ENCODE measurements at regions not wholly inside any gene's neighbourhood (a gene's known extent, or its start where the extent isn't known, plus 50 kb on each side); places are given as distances from the start of the nearest gene placed in this dataset.
"Not testable (repeated sequence)": the region's sequence is repeated elsewhere in the genome, so short reads cannot be mapped to it uniquely, and the experiment has no call there.

DNA sequence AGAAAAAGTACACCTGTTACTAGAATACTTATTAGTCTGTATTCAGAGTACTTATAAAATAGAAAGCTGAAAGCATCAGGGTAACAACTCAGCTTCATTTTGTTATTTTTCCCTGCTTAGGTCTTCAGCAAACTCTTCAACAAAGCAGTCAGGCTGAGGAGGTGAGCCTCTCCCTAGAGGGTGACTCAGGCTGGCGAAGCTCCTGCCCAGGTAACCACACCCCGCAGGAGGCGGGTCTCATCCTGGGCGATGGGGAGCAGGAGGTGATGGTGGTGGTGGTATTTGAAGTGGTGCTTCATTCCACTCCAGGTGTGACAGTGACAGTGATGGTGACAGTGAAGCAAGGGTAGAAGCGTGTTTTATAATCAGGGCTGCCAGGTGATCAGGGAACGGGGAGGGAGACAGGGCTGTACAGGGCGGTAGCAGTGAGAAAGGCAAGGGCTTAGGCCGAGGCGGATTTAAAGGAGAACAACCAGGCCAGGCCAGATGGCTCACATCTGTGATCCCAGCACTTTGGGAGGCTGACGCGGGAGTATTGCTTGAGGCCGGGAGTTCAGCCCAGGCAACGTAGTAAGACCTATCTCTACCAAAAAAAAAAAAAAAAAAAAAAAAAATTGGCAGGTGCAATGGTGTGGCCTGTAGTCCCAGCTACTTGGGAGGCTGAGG is 127.1 kb downstream of the SOCS6 start:
- no peak for DNase-seq

DNA sequence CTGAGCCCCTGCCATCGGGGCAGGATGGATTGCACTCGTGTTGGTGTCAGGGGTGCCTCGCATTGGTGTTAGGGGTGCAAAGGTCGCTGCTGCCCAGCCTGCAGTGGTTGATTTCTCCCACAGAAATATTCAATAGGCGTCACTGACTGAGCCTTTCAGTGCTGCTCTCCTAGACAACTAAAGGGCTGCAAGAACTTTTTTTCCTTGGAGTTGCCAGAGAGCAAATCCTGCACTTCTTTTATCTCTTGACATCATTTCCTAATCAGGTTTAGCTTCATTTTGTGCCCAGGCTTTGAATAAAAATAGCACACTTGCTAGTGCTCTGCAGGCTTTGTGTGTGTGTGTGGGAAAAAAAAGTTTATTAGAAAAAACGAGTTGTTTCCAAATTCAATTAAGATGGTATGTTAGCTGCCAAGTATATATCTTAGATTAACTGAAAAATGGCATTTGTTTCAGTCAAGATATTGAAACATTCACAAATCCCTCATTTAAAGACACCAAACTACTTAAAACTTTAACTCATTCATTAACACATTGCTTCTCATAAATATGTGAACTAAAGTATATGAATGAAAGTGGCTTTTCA is 125.6 kb downstream of the SOCS6 start:
- no peak for DNase-seq

DNA sequence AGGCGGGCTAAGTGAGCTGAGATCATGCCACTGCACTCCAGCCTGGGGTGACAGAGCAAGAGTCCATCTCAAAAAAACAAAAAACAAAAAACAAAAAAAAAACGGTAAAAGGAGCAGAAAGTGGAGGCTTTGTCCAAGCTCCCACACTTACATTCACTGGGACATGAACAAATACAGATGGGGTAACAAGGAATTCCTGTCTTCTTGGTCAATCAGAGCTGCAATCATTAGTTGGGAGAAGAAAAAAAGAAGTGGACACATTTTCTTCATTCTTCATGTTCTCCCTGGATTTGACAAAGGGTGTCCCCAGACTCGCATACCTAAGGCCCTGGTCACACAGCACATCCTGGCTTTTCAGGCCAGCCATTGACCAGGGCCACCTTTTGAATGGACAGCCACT is 124.6 kb downstream of the SOCS6 start:
- no peak for DNase-seq

DNA sequence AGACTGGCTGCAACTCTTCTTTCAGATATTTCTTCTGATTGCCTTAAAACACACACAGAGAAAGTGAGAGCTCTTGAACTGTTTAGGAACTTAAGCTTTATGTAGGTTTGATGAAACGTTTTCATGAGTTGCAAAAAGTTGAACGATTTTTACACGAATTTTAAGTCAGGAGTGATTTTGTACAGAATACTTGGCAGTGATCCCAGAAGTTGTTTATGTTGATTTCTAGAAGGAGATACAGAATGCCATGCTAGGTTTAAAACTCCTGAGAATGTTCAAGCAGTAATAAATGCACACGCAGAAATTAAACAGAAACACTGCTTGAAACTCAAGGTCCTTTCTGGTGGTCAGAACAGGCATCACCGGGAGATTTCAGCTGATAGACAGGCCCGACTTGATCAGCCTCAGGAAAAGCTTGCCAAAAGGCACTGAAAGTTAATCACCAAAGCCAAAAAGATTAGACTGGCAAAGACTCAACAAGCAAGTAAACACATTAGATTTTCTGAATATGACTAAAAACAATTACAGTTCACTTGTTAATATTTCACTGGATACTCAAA is 123.1 kb downstream of the SOCS6 start:
- DNase-seq = no peak

DNA sequence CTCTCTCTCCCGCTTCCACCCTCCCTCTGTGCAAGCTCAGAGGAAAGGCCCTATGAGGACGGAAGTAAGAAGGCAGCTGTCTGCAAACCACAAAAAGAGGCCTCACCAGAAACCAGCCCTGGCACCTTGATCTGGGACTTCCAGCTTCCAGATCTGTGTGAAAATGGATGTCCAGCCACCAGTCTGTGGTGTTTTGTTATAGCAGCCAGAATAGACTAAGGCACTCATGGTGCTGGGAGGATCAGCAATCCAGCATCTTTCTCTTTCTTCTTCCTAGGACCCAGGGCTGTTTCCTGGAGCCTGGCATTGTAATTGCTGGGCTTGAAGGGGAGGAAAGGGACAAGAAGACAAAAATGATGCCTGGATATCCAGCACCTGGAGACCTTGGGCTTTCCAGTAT is 122.5 kb downstream of the SOCS6 start:
- DNase-seq = no peak

DNA sequence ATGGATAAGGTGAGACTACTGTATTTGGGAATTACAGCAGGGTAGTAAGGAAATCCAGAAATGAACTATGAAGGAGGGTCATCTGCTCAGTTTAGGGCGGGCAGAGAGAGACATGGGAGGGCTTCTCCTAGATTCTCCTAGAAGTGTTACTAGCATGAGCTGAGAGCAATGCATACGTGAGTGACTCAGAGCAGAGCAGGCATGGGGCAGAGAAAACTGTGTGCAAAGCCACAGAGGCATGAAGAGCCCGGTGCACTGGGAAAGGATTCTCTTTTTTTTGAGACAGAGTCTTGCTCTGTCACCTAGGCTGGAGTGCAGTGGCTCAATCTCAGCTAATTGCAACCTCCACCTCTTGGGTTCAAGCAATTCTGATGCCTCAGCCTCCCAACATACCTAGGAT is 116.2 kb downstream of the SOCS6 start:
- no peak for DNase-seq

DNA sequence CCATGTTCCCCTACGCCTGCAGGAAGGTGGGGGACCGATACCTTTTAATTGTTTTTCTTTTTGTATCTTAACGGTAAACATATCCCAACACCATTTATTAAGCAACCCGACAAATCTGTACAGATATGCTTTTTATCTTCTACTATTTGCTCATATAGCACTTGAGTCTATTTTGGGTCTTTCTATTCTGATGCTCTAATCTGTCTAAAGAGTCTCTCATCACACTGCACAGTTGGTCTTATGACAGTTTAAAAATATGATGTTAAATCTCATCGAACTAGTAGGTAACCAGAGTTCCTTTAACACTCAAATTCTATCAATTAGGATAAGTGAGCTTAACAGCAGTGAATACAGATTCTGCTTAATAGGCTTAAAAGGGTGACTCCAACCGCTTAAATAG is 111.6 kb downstream of the SOCS6 start:
- no peak for DNase-seq

DNA sequence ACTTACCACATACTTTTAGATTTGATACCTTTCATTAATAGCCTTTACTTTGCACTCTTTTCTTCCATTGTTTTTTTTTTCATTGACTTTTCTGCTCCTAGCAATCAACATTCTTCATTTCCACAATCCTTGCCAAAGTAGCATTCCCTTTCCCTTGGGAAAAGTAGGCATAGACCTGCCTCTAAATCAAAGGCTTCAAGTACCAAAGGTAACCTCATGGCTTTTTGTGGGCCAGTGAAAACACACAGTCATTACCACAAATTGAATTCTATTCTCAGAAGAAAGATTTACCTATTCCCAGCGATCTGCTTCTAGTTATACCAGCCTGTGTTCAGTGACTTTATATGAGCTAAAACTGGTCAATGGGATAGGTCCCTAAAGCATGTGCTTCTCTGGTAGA is 109.2 kb downstream of the SOCS6 start:
- DNase-seq = no peak

DNA sequence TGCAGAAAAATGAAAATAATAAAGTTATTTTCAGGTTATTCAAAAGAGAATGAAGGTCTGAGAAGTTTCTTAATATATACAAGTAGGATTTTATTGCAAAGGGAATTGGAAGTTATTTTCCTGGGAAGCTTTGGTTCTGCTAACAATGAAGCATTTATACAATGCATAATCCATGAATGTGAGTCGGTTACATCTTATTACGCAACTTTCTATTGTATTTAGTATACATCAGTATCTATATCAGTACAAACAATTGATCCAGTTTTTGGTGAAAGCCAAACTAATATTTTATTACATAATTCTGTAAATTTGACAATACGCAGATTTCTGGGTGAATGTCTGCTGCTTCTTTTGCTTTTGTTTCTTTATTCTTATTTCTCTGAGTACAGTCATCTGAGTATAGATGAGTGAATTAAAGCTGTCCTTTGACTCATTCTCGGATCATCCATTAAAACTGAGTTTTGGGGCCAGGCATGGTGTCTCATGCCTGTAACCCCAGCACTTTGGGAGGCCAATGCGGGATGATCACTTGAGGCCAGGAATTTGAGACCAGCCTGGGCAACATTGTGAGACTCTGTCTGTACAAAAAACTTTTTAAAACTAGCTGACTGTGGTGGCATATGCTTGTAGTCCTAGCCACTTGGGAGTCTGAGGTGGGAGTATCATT is 108.5 kb downstream of the SOCS6 start:
- DNase-seq = no peak

DNA sequence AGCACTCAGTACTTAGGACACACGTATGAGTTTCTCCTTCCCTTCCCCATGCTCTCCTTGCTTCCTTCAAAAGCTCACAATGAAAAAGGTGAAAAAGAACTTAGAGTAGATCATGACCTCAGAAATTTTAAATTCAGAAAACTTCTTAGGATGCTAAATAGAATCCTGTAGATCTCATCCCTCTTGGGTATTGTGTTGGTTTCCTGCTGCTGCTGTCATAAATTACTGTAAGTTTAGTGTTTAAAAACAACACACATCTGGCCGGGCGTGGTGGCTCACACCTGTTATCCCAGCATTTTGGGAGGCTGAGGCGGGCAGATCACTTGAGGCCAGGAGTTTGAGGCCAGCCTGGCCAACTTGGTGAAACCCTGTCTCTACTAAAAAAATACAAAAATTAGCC is 106.9 kb downstream of the SOCS6 start:
- not testable (repeated sequence) for DNase-seq

DNA sequence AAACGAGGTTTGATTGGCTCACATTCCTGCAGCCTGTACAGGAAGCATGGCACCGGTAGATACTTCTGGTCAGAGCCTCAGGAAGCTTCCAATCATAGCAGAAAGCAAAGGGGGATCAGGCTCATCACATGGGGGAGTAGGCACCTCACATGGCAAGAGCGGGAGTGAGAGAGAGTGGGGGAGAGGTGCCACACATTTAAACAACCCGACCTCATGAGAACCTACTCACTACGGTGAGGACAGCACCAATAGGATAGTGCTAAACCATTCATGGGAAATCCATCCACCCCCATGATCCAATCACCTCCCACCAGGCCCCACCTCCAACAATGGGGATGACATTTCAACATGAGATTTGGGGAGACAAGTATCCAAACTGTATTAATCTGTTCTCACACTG is 105.8 kb downstream of the SOCS6 start:
- no peak for DNase-seq

DNA sequence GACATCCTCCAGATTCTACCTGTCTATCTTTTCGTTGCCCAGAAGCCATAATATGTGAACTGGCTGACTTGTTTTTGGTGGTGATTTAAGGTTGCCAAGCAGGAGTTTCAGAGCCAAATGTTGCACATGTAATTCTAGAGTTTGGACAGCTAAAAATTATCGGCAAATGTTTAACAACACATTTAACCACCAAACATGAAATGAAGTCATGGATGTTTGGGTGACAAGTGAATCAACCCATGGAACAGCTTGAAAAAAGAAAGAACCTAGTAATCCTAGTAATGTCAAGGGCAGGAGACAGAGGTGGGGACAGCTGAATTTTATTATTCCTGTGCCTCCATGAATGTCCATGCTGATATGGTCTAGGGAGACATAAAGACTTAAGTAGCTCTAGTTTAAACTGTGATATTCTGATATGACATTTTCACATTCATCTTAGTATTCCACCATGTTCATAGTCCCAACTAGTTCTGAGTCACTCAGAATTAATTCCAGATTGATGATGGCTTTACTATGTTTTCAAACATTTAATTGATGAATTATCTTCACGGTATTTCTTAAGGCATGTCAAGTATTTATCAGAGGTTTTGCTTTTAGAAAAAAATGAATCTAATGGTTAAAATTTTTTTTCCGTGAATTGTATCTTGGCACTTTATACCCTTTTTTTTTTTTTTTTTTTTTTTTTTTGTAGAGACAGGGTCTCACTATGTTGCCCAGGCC is 101.7 kb downstream of the SOCS6 start:
- DNase-seq = no peak

DNA sequence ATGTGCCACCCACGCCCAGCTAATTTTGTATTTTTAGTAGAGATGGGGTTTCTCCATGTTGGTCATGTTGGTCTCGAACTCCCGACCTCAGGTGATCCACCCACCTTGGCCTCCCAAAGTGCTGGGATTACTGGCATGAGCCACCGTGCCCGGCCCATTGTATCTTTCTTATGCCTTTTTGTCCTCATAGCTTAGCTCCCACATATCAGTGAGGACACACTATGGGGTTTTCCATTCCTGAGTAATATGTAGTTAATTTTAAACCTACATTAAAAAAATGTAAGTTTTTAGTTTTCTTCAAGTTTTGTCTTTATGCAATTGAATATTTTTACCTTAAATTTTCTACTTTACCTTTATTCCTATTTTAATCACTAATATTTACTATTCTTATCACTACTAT is 100.2 kb downstream of the SOCS6 start:
- not testable (repeated sequence) for DNase-seq

DNA sequence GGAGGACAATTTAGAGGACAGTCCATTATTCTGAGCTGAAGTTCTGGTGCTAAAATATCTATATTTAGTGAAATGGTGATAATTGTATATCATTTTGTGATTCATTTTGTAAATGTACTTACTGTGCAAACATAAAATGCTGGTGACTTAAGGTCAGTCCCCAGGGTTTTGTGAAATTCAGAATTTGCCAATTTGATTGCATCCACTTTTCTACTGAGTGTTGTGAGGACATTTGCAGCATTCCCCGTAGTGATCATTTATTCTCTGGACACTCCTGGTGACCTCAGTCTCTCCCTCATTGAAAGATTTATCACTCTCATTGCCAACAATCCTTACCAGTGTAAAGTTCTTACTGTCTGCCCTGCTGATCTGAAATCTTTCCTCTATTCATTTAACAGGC is 98.2 kb downstream of the SOCS6 start:
- DNase-seq = no peak

DNA sequence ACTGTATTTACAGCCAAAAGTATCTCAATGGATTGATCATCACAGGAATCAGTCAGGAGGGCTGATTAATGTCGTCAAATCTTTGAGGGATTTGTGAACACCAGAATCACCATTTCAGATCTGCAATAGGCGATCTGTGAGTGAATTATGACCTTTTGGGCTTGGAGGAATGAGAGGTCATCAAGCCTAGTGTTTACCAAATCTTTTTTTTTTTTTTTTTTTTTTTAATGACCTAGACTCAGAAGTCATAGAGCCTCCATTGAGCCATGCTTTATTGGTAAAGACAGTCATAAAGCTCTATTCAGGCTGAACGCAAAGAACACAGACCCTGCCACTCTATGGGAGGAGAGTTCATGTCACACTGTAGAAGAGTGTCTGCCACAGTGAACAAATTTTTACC is 97.7 kb downstream of the SOCS6 start:
- no peak for DNase-seq

DNA sequence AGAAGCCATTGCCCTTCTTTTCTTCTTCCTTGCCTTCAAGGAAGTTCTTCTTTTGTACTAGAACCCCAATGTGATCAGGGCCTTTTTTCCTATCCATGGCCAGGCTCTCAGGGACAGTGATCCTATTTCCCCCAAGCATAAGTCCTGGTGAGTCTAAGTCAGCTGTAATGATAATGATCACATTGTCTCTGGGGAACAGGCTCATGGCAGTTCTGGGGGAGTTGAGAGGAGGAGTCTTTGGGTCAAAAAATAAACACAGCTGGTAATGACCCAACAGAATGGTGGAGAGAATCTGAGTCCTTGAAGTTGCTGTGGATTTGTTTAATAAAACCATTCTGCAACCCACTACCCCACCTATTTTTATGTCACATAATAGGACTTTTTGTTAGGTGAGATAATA is 96.6 kb downstream of the SOCS6 start:
- DNase-seq = no peak

DNA sequence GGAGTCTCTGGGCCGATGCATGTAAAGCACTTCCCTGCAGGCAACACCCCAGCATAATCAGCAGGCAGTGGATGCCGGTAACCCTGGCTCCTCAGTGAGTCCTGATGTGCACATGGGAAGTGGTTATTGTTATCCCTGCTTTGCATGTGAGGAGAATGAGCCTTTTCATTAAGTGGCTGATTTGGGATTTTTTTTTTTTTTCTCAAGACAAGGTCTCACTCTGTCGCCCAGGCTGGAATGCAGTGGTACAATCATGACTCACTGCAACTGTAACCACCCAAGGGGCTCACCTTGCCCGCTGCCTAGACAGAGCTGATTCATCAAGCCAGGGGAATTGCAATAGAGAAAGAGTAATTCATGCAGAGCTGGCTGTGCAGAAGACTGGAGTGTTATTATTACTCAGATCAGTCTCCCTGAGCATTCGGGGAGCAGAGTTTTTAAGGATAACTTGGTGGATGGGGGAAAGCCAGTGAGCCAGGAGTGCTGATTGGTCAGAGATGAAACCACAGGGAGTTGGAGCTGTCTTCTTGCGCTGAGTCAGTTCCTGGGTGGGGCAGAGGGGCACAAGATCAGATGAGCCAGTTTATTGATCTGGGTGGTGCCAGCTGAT is 95.4 kb downstream of the SOCS6 start:
- DNase-seq = no peak

DNA sequence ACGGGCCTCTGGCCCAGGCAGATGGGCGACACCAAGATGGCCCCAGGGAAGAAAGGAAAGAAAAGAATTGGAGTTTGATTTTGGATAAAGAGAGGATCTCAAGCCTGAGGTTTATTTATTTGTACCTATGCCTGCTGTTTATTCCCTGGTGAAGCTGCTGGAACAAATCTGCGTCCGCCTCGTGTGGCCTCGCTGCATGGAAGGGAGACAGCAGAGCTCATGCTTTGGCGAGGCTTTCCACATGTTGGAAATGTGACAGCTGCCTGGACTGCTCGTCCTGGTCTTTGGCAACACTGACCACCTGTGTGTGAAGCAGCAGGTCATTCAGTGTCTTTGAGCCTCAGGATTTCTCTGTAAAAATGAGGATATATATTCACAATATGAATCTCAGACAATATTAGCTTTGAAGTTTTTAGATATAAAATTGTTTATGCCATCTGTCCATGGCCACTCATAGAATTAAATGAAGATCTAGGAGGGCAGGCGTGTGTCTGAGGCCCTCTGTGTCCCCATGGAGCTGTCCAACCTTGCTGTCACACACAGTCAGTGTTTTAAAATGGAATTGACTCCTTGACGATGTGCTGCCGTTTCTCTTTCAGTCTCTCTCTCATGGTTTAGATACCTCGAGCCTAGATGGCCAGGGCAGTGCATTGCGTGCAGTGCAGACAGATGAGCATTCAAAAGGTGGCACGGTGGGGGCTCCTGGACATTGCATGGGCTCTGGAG is 94.3 kb downstream of the SOCS6 start:
- no peak for DNase-seq

DNA sequence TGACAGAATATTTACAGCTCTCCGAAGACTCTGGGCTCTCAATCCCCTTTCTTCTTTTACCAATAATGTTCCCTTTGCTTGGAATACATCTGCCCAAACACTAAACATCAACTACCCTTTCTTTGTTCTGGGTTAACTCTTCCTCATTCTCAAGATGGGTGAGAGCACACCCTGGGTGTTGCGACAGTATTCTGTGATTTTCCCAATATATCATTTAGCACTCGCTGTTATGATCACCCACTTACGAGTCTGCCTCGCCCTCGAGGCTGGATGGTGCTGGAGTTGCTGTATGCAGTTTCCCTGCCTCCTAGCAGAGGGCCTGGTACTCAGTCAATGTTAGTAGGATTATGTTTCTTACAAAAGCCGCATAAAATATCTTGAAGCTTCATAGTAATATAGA is 93.2 kb downstream of the SOCS6 start:
- DNase-seq = no peak

DNA sequence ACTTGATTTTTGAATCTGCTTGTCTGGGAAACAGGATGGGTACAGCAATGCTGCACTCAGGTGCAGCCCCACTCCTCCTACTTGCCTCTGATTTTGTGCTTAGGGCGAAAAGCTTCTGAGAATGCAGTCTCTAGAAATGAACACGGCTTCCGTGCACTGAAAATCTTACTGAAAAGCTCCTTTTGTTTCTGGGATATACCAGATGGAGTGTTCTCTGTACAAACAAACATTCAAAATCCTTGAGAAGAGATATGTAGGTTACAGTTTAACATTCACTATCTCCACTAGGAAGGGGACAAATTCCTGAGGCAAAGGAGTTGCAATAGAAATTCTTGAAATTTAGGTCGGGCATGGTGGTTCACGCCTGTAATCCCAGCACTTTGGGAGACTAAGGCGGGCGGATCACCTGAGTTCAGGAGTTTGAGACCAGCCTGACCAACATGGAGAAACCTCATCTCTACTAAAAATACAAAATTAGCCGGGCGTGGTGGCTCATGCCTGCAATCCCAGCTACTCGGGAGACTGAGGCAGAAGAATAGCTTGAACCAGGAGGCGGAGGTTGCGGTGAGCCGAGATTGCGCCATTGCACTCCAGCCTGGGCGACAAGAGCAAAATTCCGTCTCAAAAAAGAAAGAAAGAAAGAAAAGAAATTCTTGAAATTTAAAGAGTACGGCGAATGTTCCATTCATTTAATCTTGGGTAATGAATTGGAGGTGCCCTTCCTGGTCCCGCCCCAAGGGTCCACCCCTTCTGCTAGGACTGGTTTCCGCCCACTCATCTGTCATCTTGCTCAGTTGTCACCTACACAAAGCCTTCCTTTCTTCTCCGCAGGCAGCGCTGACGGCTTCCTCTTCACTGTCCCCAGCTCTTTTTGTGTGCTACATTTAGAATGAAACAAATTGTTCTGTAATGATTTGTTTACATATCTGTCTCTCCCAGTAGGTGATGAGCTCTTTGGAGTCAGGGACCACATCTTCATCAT is 92.4 kb downstream of the SOCS6 start:
- DNase-seq = no peak

Data from skin of body (tissue), 1 donor.